Effector memory CD8-positive, alpha-beta T cell (primary cell): ENCODE measurements at regions not wholly inside any gene's neighbourhood (a gene's known extent, or its start where the extent isn't known, plus 50 kb on each side); places are given as distances from the start of the nearest gene placed in this dataset.

ENCODE experiments used
- ATAC-seq: fragments of 150-1000 bp; cut with Tn5 transposase; replicated peaks from 2 replicates; pipeline ENCODE4 v1.10.0; 2021; ENCODE audit warnings: mild to moderate bottlenecking, moderate library complexity
- DNase-seq, 3 experiments: peaks; one replicate each; pipeline ENCODE4 v3.0.0; 2021
- H3K27ac Mint-ChIP-seq, 2 donors: one replicate each; pipeline ENCODE4 v1.8.0; 2022; ENCODE audit warnings: mild to moderate bottlenecking in 2 of 2, mixed read lengths in 2 of 2, moderate library complexity in 2 of 2
- H3K27me3 Mint-ChIP-seq, 2 donors: one replicate each; pipeline ENCODE4 v1.8.0; 2022; ENCODE audit warnings: mixed read lengths in 2 of 2
- H3K36me3 Mint-ChIP-seq: one replicate; pipeline ENCODE4 v1.8.0; 2022; ENCODE audit warnings: mild to moderate bottlenecking, moderate library complexity, mixed read lengths; ENCODE audit not compliant: insufficient read depth
- H3K4me1 Mint-ChIP-seq, 2 donors: one replicate each; pipeline ENCODE4 v1.8.0; 2022; ENCODE audit warnings: low read depth in 2 of 2, mixed read lengths in 2 of 2
- H3K4me3 Mint-ChIP-seq, 2 donors: one replicate each; pipeline ENCODE4 v1.8.0; 2022; ENCODE audit warnings: mild to moderate bottlenecking in 2 of 2, mixed read lengths in 2 of 2, moderate library complexity in 2 of 2
- H3K9me3 Mint-ChIP-seq, 2 donors: one replicate each; pipeline ENCODE4 v1.8.0; 2022; ENCODE audit warnings: mixed read lengths in 2 of 2

DNA sequence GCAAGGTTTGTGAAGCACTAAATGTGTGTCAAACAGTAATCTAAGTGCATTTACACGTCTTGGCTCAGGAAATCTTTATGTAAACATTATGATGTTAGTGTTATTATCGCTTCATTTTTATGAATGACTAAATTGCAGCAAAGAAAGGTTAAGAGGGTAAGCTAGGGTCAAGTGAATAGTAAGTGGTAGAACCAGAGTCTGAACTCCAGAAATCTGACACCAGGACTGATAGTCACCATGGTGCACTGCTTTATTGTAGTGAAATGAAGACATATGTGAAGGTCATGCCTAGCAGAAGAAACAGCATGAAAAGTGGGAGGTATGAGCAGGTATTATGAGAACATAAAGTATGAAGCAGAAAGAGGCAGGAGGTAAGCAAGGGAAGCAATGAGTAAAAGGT lies 368.7 kb upstream of the TENM4 start:
- H3K4me1 Mint-ChIP-seq, result no peaks in the 10 kb centered on the region
- H3K27me3 Mint-ChIP-seq, result no peaks in the 10 kb centered on the region
- no peaks in the 10 kb centered on the region for H3K36me3 Mint-ChIP-seq
- DNase-seq, result no peak
- peaks cover 12 to 15% of the 10 kb centered on the region in 2 donors for H3K9me3 Mint-ChIP-seq
- H3K27ac Mint-ChIP-seq, result no peak overlapping the region
- no peak overlapping the region for H3K4me3 Mint-ChIP-seq
- no peak for ATAC-seq

DNA sequence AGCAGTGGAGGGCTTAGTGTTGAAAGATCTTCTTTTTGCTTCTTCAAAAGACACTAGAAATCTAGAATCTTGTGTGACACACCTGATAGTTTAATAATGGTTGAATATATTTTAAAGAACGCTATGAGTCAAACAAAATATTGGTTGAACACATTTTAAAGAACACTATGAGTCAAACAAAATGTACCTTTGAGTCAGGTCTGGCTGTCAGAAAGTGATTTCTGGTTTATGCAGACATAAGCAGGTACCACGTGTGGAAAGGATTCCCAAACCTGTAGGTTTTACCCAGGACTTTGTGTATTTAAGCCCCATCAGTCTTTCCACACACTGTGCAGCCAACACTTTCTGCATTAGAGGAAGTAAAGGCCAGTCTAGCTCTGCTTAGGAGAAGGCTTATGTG lies 366.7 kb upstream of the TENM4 start:
- ATAC-seq (no peak), DNase-seq (no peak)
- H3K4me1 Mint-ChIP-seq, result no peaks in the 10 kb centered on the region
- no peak overlapping the region for H3K27ac Mint-ChIP-seq
- H3K9me3 Mint-ChIP-seq, result peaks cover 8 to 11% of the 10 kb centered on the region in 2 donors
- H3K4me3 Mint-ChIP-seq, result no peak overlapping the region
- H3K27me3 Mint-ChIP-seq, result no peaks in the 10 kb centered on the region
- no peaks in the 10 kb centered on the region for H3K36me3 Mint-ChIP-seq

DNA sequence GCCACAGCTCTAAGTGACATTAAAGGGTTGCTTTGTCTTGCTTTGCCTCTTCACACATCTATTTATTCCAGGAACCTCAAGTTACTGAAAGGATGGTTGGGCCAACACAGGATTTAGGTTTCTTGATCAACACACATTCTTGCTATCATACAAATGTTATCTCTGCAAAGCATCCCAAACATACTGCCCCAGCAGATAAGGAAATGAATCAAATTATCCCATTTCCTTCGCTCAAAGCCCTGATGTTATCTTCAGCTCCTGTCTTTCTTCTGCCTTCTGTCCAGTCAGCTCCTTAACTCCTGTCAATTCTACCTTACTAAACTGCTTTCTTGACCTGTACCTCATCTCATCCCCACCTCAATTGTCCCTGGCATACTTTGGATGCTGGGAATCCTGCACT lies 355.9 kb upstream of the TENM4 start:
- ATAC-seq, result no peak
- Mint-ChIP-seq H3K27me3 (no peaks in the 10 kb centered on the region), H3K4me1 (no peaks in the 10 kb centered on the region), H3K9me3 (peaks cover 16 to 41% of the 10 kb centered on the region in 2 donors), H3K36me3 (no peaks in the 10 kb centered on the region), H3K4me3 (no peak overlapping the region), H3K27ac (no peak overlapping the region)
- DNase-seq, result no peak

DNA sequence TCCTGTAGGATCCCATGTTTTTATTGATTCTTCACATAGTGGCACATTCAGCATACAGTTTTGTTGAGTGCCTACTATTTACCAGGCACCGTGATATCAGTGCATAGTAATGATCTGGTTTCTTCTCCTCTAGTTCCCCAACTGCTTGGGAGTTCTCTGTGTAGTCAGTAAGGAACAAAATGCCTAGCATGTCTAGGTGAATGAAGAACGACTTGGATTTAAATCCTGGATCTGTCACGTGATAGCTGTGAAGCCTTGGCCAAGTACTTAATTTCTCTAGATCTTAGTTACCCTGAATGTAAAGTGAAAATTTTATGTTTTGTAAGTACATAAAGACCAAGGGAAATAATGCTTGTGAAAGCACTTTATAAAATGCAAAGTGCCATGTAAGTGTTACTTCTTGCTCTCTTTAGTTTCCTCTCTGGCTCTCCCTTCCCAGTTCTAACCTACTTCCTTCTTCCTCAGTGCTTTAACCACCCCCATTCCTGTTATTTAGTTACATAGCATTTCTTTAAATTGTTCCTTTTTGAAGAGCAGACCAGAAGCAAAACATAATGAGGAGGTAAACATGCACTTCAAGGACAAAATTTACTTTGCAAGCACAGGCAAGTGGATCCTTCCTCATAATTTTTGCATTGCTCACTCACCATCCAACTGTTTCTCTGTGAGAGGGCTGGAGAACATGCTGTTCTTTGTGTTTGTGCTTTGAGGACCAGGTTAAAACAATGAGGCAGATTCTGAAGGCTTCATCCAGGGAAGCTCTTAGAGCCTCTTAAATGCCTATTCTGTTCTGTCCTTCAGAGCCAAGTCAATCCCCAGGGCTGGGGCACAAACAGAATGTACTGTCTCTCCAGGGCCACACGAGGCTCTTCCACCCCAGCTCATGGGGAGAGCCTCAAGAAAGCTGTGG lies 353.9 kb upstream of the TENM4 start:
- Mint-ChIP-seq H3K27ac (no peak overlapping the region), H3K4me1 (no peaks in the 10 kb centered on the region), H3K36me3 (no peaks in the 10 kb centered on the region), H3K27me3 (no peaks in the 10 kb centered on the region), H3K9me3 (peaks cover 15 to 33% of the 10 kb centered on the region in 2 donors), H3K4me3 (no peak overlapping the region)
- DNase-seq, result no peak
- no peak for ATAC-seq

DNA sequence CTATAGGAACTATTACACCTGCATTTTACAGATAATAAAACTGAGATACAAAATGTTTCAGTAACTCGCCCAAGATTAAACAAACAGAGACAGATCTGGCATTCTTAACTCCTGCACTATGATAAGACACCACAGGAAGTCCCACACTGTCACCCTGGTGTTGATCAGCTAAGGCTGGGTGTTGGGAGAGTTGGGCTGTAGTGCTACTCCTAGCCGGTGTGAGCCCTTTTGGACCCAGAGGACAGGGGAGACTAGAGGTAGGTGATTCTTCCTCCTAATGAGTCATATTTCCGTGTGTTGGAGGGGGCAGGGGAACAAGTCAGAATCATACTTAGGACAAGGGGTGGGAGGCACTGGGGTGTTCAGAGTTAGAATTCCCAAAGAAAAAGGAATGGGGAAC lies 353.2 kb upstream of the TENM4 start:
- no peaks in the 10 kb centered on the region for H3K36me3 Mint-ChIP-seq

DNA sequence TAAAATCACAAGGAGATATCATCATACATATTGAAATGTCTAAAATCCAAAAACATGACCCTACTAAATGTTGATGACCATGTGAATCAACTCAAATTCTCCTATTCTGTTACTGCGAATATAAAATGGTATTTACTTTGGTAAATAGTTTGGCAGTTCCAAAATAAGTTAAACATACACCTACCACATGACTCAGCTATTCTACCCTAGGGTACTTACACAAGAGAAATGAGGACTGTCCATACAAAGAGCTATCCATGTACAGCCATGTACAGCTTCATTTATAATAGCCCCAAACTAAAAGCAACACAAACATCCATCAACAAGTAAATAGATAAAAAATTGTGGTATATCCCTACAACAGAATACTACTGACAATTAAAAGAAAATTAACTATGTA lies 346.1 kb upstream of the TENM4 start:
- Mint-ChIP-seq H3K36me3 (no peaks in the 10 kb centered on the region), H3K27me3 (no peaks in the 10 kb centered on the region), H3K4me3 (no peak overlapping the region), H3K27ac (no peak overlapping the region), H3K9me3 (peaks cover 12 to 27% of the 10 kb centered on the region in 2 donors), H3K4me1 (no peaks in the 10 kb centered on the region)
- DNase-seq, result no peak
- ATAC-seq, result no peak

More for the DNA sequence above, 353.2 kb upstream of the TENM4 start:
- H3K4me3 Mint-ChIP-seq, result no peak overlapping the region
- peaks cover 15 to 33% of the 10 kb centered on the region in 2 donors for H3K9me3 Mint-ChIP-seq
- no peak for ATAC-seq
- no peaks in the 10 kb centered on the region for H3K27me3 Mint-ChIP-seq
- no peak for DNase-seq
- H3K27ac Mint-ChIP-seq, result no peak overlapping the region
- no peaks in the 10 kb centered on the region for H3K4me1 Mint-ChIP-seq

DNA sequence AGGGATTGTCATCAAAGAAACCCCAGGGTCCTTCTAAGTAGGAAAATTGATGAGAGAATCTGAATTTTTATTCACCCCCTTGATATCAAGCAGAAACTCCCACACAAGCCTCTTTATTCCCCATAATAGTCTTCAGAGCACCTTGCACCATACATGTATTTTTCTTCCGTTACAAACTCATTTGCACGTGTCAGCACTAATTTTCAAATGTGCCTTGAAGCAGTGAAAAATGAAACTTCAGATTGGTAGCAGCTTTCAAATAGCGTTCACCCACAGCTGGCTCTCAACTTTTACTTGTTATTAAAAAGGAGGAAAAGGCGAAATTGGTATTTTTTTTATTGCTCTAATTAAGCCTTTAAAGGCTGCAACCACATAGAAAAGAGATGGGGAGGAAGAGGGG lies 343.0 kb upstream of the TENM4 start:
- Mint-ChIP-seq H3K36me3 (no peaks in the 10 kb centered on the region), H3K4me3 (no peak overlapping the region), H3K4me1 (no peaks in the 10 kb centered on the region), H3K9me3 (peaks cover 12 to 25% of the 10 kb centered on the region in 2 donors), H3K27me3 (no peaks in the 10 kb centered on the region), H3K27ac (no peak overlapping the region)
- ATAC-seq (no peak), DNase-seq (no peak)

DNA sequence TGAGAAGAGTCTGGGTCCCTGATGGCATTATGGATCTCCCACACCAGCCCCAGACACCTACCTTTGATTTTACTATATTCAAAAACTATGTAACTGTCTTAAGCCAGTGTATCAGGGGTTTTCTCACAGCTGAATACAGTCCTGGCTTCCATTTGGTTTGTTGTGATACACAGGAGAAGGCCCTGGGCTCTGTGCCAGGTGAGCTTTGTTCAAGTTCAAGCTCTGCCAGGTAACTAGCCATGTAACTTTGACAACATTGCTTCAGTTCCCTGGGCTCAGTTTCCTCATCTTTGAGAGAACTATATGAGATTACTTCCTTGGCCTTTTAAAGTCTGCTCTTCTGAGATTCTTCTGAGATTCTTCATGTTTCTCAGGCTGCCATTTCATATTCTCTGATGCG lies 327.5 kb upstream of the TENM4 start:
- Mint-ChIP-seq H3K4me1 (no peaks in the 10 kb centered on the region), H3K27ac (no peak overlapping the region), H3K36me3 (peaks cover 2% of the 10 kb centered on the region), H3K4me3 (no peak overlapping the region), H3K9me3 (peaks cover 11 to 17% of the 10 kb centered on the region in 2 donors), H3K27me3 (no peaks in the 10 kb centered on the region)
- DNase-seq, result no peak
- ATAC-seq, result no peak

DNA sequence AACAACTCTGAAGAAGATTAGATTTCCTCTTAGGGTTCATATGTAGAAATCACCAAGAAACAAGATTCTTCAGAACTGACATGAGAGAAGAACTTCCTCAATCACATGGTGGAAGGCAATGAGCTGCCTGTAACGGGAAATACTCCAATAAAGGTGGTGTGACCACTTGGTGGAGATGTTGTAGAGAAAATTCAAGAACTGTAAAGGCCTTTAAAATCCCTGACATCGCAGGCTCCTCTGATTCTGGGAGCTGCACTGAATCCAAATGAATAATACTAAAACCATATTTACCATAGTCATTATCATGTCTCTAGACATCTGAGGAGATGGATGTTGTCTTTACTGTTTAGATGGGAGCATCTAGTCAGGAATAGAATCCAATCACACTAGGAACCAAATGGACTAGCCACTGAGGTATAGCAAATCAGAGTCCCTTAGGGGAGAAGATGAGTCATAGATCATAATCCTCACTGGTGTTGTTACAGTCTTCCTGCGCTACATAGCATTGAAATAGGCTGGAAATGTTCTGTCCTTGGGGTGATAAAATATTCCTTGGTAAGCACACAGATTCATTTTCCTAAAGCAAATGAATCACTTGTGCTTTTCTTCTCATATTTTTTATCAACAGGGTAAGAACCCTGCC lies 321.6 kb upstream of the TENM4 start:
- ATAC-seq, result no peak
- Mint-ChIP-seq H3K4me1 (no peaks in the 10 kb centered on the region), H3K27ac (no peak overlapping the region)

DNA sequence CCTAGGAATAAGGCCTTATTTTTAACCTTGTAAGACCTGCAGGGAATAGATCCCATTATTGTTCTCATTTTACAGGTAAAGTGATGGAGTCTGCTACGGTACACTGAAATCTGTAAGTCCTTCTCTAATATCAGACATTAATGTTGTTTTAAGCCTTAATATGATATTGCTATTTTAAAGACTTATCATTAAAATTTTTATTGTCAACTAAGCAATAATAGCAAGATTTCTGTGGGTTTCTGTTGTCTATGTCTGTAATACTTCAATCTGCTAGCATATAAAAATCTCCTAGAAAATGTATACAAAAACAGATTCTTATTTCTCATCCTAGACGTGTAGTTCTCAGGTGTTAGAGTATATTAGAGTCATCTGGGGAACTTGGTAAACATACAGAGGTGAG lies 317.5 kb upstream of the TENM4 start:
- no peaks in the 10 kb centered on the region for H3K4me1 Mint-ChIP-seq
- H3K27me3 Mint-ChIP-seq, result no peaks in the 10 kb centered on the region
- ATAC-seq, result no peak

More for the DNA sequence above, 321.6 kb upstream of the TENM4 start:
- Mint-ChIP-seq H3K9me3 (peaks cover 6 to 13% of the 10 kb centered on the region in 2 donors), H3K36me3 (peaks cover 2% of the 10 kb centered on the region), H3K4me3 (no peak overlapping the region), H3K27me3 (no peaks in the 10 kb centered on the region)
- DNase-seq, result no peak

DNA sequence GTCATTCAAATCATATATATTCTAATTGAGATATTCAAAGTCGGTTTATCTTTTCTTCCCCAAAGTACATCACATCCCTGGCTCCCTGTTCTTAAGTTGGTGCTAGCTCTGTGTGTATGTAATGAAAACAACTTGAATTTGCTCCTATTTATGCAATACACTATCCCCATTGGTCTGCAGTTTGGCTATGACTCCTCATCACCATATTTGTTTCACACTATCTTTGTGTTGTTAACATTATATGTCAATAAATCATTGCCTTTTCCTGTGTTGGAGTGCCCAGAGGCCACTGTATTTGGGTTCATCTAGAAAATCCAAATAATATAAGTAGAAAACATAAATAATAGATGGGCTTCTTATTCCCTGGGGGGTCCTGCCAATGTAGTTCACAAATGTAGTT lies 306.6 kb upstream of the TENM4 start:
- Mint-ChIP-seq H3K4me1 (no peaks in the 10 kb centered on the region), H3K9me3 (peaks cover 15 to 16% of the 10 kb centered on the region in 2 donors), H3K36me3 (no peaks in the 10 kb centered on the region), H3K27ac (no peak overlapping the region), H3K27me3 (no peaks in the 10 kb centered on the region), H3K4me3 (no peak overlapping the region)
- no peak for ATAC-seq
- DNase-seq, result no peak

More for the DNA sequence above, 317.5 kb upstream of the TENM4 start:
- Mint-ChIP-seq H3K9me3 (peaks cover 6 to 10% of the 10 kb centered on the region in 2 donors), H3K36me3 (no peaks in the 10 kb centered on the region), H3K4me3 (no peak overlapping the region), H3K27ac (no peak overlapping the region)
- DNase-seq, result no peak

DNA sequence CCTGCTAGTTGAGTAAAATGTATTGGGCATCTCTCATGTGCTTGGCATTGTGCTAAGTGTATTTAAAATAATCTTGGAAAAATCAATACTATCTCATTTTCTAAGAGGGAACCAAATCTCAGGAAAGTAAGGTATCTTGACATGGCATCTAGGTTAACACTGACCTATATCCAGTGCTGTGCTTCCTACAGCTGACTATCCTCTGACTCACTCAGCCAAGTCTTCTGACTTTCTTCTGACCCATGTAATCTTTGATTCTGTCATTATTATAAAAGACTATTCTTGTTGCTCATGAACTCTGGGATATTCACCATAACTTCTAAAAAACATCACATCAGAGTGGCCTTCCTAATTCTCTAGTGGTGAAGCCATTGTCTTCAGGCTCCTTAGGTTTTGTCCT lies 304.1 kb upstream of the TENM4 start:
- Mint-ChIP-seq H3K36me3 (no peaks in the 10 kb centered on the region), H3K9me3 (peaks cover 16 to 30% of the 10 kb centered on the region in 2 donors), H3K27me3 (no peaks in the 10 kb centered on the region), H3K4me3 (no peak overlapping the region), H3K27ac (no peak overlapping the region), H3K4me1 (no peaks in the 10 kb centered on the region)
- ATAC-seq (no peak), DNase-seq (no peak)

DNA sequence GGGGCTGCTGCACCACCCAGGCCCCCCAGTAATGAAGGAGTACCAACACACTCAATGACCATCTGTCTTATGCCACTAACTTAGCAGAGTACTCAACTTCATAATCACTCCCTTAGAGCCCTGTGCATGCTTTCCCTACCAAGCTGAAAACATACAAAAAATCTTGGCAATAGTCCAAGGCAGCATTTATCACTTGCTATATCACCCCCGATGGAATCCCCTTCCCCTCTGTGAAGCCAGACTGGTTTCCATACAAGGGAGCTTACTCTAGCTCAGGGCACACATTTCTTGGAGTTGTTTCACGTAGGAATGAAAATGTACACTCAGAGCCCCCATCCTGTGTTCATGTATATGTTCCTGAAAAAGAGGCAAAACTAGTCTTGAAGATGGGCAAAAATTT lies 301.3 kb upstream of the TENM4 start:
- Mint-ChIP-seq H3K27ac (no peak overlapping the region), H3K4me3 (no peak overlapping the region), H3K4me1 (no peaks in the 10 kb centered on the region), H3K36me3 (no peaks in the 10 kb centered on the region), H3K27me3 (no peaks in the 10 kb centered on the region), H3K9me3 (peaks cover 8 to 44% of the 10 kb centered on the region in 2 donors)
- ATAC-seq (no peak), DNase-seq (no peak)

DNA sequence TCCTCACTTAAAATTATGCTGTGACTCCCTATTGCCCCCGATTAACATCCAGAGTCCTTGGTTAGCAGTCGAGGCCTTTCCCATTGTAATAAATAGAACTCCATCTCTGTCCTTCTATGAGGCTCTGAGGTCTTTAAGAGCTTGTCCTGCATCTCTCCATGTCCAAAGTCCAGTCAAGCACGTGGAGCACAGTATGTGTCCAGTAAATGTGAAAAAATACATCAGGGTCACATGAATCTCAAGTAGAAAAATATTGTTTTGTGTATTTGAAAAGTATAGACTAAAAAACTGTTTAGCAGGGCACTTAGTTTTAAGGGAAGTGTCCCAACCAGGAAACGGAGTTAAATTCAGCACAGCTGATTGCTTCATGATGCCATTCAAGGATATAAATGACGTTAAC lies 298.8 kb upstream of the TENM4 start:
- no peak for DNase-seq
- no peaks in the 10 kb centered on the region for H3K4me1 Mint-ChIP-seq
- no peaks in the 10 kb centered on the region for H3K27me3 Mint-ChIP-seq
- ATAC-seq, result no peak
- no peak overlapping the region for H3K27ac Mint-ChIP-seq
- peaks cover 5 to 29% of the 10 kb centered on the region in 2 donors for H3K9me3 Mint-ChIP-seq
- no peak overlapping the region for H3K4me3 Mint-ChIP-seq
- H3K36me3 Mint-ChIP-seq, result no peaks in the 10 kb centered on the region
